ENCODE measurements at regions not wholly inside any gene's neighbourhood (a gene's known extent, or its start where the extent isn't known, plus 50 kb on each side); places are given as distances from the start of the nearest gene placed in this dataset.

- Mint-ChIP-seq H3K27me3 (peaks cover 4 to 8% of the 10 kb centered on the region in 2 donors), H3K4me3 (no peak overlapping the region), H3K27ac (no peak overlapping the region), H3K9me3 (peaks cover 6 to 7% of the 10 kb centered on the region in 2 donors), H3K36me3 (peaks cover 5% of the 10 kb centered on the region in 2 donors), H3K4me1 (peaks cover 3 to 12% of the 10 kb centered on the region in 2 donors)
- DNase-seq: no peak
- ATAC-seq (replicated peaks): no peak
These were observed 79.6 kb upstream of the THUMPD2 start for GRCh38 chr2:39858677-39859076.

DNA sequence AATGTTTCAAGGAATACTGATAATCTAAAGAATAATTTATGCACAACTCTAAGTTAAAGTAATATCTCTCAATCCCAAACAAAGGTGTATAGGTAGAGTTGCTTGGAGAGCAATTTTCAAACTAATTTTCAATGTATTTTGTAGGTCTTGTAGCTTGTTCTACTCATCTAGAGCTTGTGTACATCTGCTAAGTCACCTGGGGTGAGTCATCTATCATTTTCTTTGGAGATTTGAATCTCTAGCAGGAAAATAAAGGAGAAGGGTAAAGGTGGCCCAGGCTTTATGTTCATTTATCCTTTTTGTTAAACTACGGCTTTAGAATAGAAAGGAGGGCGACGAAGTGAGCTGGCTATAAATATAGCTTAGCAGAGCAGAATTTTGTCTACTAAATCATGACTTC lies 76.8 kb upstream of the THUMPD2 start:
- DNase-seq: no peak
- Mint-ChIP-seq H3K9me3 (no peaks in the 10 kb centered on the region), H3K4me3 (no peak overlapping the region), H3K27ac (no peak overlapping the region), H3K27me3 (peaks cover 4 to 8% of the 10 kb centered on the region in 2 donors), H3K4me1 (peaks cover 6 to 23% of the 10 kb centered on the region in 2 donors), H3K36me3 (no peaks in the 10 kb centered on the region)
- ATAC-seq (replicated peaks): no peak

GRCh38 chr2:39854771-39855170 lies 75.7 kb upstream of the THUMPD2 start:
- no peak overlapping the region for H3K4me3 Mint-ChIP-seq
- H3K27me3 Mint-ChIP-seq: peaks cover 4 to 8% of the 10 kb centered on the region in 2 donors
- H3K4me1 Mint-ChIP-seq: peaks cover 6 to 23% of the 10 kb centered on the region in 2 donors
- DNase-seq: no peak
- no peaks in the 10 kb centered on the region for H3K9me3 Mint-ChIP-seq
- H3K27ac Mint-ChIP-seq: no peak overlapping the region
- ATAC-seq (replicated peaks): no peak
- H3K36me3 Mint-ChIP-seq: no peaks in the 10 kb centered on the region

DNA sequence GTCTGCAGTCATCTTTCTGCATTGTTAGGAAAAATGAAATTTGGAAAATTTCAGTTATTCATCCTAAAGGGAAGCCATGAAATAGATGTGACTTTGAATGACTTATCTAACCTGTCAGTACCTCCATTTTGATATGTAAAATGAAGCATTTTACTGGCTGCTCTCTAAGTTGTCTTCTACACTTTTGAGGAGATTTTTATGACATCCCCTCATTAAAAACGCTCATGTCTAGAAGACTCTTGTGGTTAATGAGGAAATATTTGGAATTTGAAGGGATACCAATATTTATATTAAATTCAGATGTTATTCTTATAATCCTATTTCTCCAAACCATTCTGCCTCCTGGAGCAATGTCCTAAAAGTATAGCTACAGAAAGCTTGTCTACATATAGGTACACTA lies 73.8 kb upstream of the THUMPD2 start:
- H3K36me3 Mint-ChIP-seq: no peaks in the 10 kb centered on the region
- peaks cover 6 to 23% of the 10 kb centered on the region in 2 donors for H3K4me1 Mint-ChIP-seq
- H3K4me3 Mint-ChIP-seq: no peak overlapping the region

DNA sequence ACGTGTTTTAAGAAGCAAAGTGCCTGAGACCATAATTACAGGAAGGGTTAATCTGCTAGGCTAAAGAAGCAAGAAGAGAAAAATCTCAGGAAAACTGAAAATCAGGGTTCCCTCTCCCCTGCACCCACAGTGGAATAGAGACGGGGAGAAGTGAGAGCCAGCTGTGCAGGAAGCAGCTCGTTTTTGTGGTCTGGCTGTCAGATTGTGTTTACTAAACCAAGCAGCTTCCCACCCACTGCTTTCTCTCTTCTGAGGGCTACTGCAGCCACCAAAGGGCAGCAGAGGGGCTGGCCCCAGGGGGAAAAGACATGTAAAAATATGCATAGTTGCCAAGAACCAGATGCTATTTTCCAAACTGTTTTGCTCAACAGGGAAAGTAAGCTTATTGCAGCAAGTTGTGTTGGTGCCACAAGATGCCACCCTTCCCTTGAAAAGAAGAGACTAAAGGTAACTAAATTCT lies 72.6 kb upstream of the THUMPD2 start:
- peaks cover 6 to 23% of the 10 kb centered on the region in 2 donors for H3K4me1 Mint-ChIP-seq
- H3K27ac Mint-ChIP-seq: no peak overlapping the region
- ATAC-seq (replicated peaks): peak; percentile 94 to 98
- peaks cover 4 to 8% of the 10 kb centered on the region in 2 donors for H3K27me3 Mint-ChIP-seq
- DNase-seq: no peak
- H3K4me3 Mint-ChIP-seq: no peak overlapping the region
- no peaks in the 10 kb centered on the region for H3K36me3 Mint-ChIP-seq
- no peaks in the 10 kb centered on the region for H3K9me3 Mint-ChIP-seq

More for the DNA sequence above, 73.8 kb upstream of the THUMPD2 start:
- H3K27me3 Mint-ChIP-seq: peaks cover 4 to 8% of the 10 kb centered on the region in 2 donors
- no peak for ATAC-seq (replicated peaks)
- no peak overlapping the region for H3K27ac Mint-ChIP-seq
- DNase-seq: no peak
- no peaks in the 10 kb centered on the region for H3K9me3 Mint-ChIP-seq

GRCh38 chr2:39851251-39851650 lies 72.2 kb upstream of the THUMPD2 start:
- Mint-ChIP-seq H3K9me3 (no peaks in the 10 kb centered on the region), H3K36me3 (no peaks in the 10 kb centered on the region), H3K27me3 (peaks cover 4% of the 10 kb centered on the region in 2 donors), H3K27ac (no peak overlapping the region), H3K4me1 (peaks cover 6 to 23% of the 10 kb centered on the region in 2 donors), H3K4me3 (no peak overlapping the region)
- ATAC-seq (replicated peaks): peak; percentile 14 to 15
- no peak for DNase-seq

DNA sequence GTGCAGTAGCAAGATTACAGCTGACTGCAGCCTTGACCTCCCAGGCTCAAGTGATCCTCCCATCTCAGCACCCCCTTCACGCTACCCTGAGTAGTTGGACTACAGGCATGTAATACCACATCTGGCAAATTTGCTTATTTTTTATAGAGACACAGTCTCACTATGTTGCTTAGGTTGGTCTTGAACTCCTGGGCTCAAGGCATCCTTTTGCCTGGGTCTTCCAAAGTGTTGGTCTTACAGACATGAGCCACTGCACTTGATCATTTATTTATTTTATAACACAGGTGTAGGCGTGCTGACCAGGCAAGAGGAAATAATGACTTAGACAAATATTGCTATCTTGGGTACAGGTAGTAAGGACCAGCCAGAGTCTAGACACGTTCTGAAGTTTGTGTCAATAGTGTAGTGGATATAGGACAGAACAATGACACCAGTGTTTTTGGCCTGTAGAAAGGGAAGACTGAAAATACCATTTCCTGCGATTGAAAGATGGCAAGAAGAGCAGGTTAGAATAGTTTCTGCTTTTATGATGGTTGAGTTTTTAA lies 71.0 kb upstream of the THUMPD2 start:
- no peak overlapping the region for H3K4me3 Mint-ChIP-seq
- H3K27me3 Mint-ChIP-seq: peaks cover 0 to 4% of the 10 kb centered on the region in 2 donors
- H3K27ac Mint-ChIP-seq: no peak overlapping the region
- H3K36me3 Mint-ChIP-seq: no peaks in the 10 kb centered on the region
- DNase-seq: no peak
- H3K4me1 Mint-ChIP-seq: peaks cover 6 to 18% of the 10 kb centered on the region in 2 donors
- no peaks in the 10 kb centered on the region for H3K9me3 Mint-ChIP-seq
- ATAC-seq (replicated peaks): no peak

DNA sequence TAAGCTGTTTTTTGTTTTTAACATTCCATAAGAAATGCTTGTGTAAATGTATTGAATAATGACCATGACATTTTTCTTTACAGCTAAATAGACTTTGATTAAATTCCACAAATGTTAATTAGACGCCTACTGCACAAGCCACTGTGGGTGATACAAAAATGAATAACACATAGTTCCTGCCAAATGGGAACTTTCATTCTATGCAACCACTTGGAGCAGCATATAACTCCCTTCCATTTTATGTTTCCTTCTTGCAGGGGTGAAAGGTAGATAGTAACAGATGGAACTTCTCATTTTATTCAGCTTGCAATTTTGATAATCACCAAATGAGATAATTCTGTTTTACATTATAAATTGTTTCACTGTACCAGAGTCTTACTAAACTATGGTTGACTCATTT lies 70.0 kb upstream of the THUMPD2 start:
- no peak overlapping the region for H3K4me3 Mint-ChIP-seq
- H3K9me3 Mint-ChIP-seq: no peaks in the 10 kb centered on the region
- ATAC-seq (replicated peaks): no peak
- H3K4me1 Mint-ChIP-seq: peaks cover 3 to 12% of the 10 kb centered on the region in 2 donors
- no peak for DNase-seq
- H3K27ac Mint-ChIP-seq: no peak overlapping the region
- no peaks in the 10 kb centered on the region for H3K36me3 Mint-ChIP-seq
- no peaks in the 10 kb centered on the region for H3K27me3 Mint-ChIP-seq

DNA sequence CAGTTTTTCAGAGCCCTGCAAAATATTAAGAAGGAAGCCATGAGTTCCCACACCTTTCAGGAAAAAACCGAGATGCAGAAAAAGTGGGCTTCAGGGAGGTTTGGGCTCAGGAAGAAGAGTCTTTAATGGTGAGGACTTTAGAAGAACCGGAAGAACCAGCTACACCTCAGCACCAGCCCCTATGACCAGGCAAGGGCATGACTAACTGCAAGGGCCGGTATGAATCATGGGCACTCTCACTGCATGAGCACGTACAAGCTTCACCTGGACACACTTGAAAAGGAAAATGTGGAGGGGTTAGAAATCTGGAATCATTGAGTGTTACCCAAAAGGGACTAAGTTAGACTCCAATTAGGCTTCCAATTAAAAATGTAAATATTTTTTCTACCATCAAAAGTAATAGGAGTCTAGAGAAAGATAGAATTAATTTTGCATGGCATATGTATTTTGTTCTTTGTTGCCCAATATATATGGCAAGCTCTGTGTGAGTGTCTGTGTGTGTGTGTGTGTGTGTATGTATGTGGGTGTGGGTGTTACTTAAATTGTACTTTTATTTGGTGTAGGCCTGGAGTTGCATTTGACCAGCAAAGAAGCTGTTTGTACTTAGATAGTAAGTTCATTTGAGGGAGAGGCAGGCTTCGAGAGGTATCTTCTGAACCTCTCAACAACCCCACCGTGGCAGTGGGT lies 66.5 kb upstream of the THUMPD2 start:
- ATAC-seq (replicated peaks) (no peak), DNase-seq (no peak)
- Mint-ChIP-seq H3K9me3 (no peaks in the 10 kb centered on the region), H3K27ac (no peak overlapping the region), H3K4me3 (no peak overlapping the region), H3K27me3 (no peaks in the 10 kb centered on the region), H3K36me3 (no peaks in the 10 kb centered on the region), H3K4me1 (no peaks in the 10 kb centered on the region)

GRCh38 chr2:39839261-39839848 lies 60.3 kb upstream of the THUMPD2 start:
- no peak for ATAC-seq (replicated peaks)
- Mint-ChIP-seq H3K9me3 (peaks cover 13 to 17% of the 10 kb centered on the region in 2 donors), H3K36me3 (peaks cover 0 to 3% of the 10 kb centered on the region in 2 donors)

GRCh38 chr2:39838589-39838988 lies 59.5 kb upstream of the THUMPD2 start:
- H3K27me3 Mint-ChIP-seq: peaks cover 0 to 11% of the 10 kb centered on the region in 2 donors
- no peak overlapping the region for H3K4me3 Mint-ChIP-seq
- peaks cover 0 to 3% of the 10 kb centered on the region in 2 donors for H3K36me3 Mint-ChIP-seq
- H3K4me1 Mint-ChIP-seq: no peaks in the 10 kb centered on the region
- no peak for DNase-seq
- ATAC-seq (replicated peaks): no peak
- H3K9me3 Mint-ChIP-seq: peaks cover 13 to 17% of the 10 kb centered on the region in 2 donors
- no peak overlapping the region for H3K27ac Mint-ChIP-seq

More at GRCh38 chr2:39839261-39839848, 60.3 kb upstream of the THUMPD2 start:
- no peaks in the 10 kb centered on the region for H3K4me1 Mint-ChIP-seq
- H3K4me3 Mint-ChIP-seq: no peak overlapping the region
- no peak overlapping the region for H3K27ac Mint-ChIP-seq
- no peak for DNase-seq
- peaks cover 0 to 11% of the 10 kb centered on the region in 2 donors for H3K27me3 Mint-ChIP-seq

DNA sequence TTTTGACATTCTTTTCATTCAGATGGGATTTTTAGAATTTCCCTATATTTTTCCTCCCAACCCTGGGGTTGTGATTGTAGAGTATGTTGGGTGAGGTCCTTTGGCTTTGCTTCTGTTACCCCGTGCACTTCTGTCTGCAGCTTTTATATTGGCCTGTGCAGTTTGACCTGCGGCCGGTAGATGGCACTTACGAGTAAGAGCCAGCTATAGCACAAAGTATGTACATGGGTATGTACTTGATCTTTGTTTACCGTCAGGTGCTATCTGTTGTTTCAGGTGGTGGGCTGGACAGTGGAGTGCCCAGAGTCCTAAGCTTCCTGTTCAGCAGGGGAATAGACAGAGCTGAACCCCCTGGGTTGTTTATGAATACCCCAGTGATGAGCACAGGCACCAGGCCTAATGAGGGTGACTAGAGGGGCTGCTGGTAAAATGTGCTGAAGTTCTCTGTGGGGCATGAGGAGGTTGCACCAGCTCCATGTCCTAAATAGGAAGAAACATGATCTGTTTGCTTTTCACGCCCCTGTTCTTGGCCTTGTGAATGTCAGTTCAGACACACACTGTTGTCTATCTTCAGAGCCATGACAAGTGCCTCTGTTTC lies 58.9 kb upstream of the THUMPD2 start:
- no peak overlapping the region for H3K4me3 Mint-ChIP-seq
- peaks cover 0 to 3% of the 10 kb centered on the region in 2 donors for H3K36me3 Mint-ChIP-seq
- H3K27me3 Mint-ChIP-seq: peaks cover 0 to 11% of the 10 kb centered on the region in 2 donors
- peaks cover 13 to 17% of the 10 kb centered on the region in 2 donors for H3K9me3 Mint-ChIP-seq
- ATAC-seq (replicated peaks) (peak; percentile 47 to 48), DNase-seq (no peak)
- H3K27ac Mint-ChIP-seq: no peak overlapping the region
- no peaks in the 10 kb centered on the region for H3K4me1 Mint-ChIP-seq

- no peaks in the 10 kb centered on the region for H3K4me1 Mint-ChIP-seq
- peaks cover 0 to 3% of the 10 kb centered on the region in 2 donors for H3K36me3 Mint-ChIP-seq
- no peak for ATAC-seq (replicated peaks)
- H3K9me3 Mint-ChIP-seq: peaks cover 13 to 17% of the 10 kb centered on the region in 2 donors
- no peak overlapping the region for H3K27ac Mint-ChIP-seq
- peaks cover 0 to 11% of the 10 kb centered on the region in 2 donors for H3K27me3 Mint-ChIP-seq
- H3K4me3 Mint-ChIP-seq: no peak overlapping the region
- DNase-seq: no peak
These were observed 57.6 kb upstream of the THUMPD2 start for GRCh38 chr2:39836638-39837037.

GRCh38 chr2:39834426-39834825 lies 55.4 kb upstream of the THUMPD2 start:
- Mint-ChIP-seq H3K36me3 (peaks cover 0 to 3% of the 10 kb centered on the region in 2 donors), H3K27me3 (peaks cover 7 to 11% of the 10 kb centered on the region in 2 donors), H3K9me3 (peaks cover 15 to 17% of the 10 kb centered on the region in 2 donors), H3K27ac (no peak overlapping the region), H3K4me1 (no peaks in the 10 kb centered on the region), H3K4me3 (no peak overlapping the region)
- ATAC-seq (replicated peaks) (no peak), DNase-seq (no peak)
